Activated CD8-positive, alpha-beta T cell treated with anti-CD3 and anti-CD28 coated beads, Interleukin-2, amount 10 ng/mL, durations not matched to agents 7 days and 5 days (primary cell): ENCODE measurements at regions not wholly inside any gene's neighbourhood (a gene's known extent, or its start where the extent isn't known, plus 50 kb on each side); places are given as distances from the start of the nearest gene placed in this dataset.

Experiments used
- ATAC-seq: fragments of 150-1000 bp; cut with Tn5 transposase; one replicate; pipeline ENCODE4 v1.10.0; 2021; ENCODE audit warnings: moderate library complexity
- CTCF ChIA-PET: fragments of 350-600 bp; sonication (Branson Sonifier 250); formaldehyde crosslinking; loops from one replicate; lab custom pipeline; 2021; ENCODE audit warnings: antibody characterized with exemption; lab: Charles Lee
- POLR2A ChIA-PET: fragments of 350-600 bp; sonication (Branson Sonifier 250); formaldehyde crosslinking; loops from one replicate; lab custom pipeline; 2021; ENCODE audit warnings: antibody characterized with exemption; lab: Charles Lee
- DNase-seq: peaks from one replicate; pipeline ENCODE4 v3.0.0-alpha.2; 2020
- H3K27ac Mint-ChIP-seq: one replicate; pipeline ENCODE4 v1.8.0; 2021; ENCODE audit warnings: mild to moderate bottlenecking, mixed read lengths
- H3K27me3 Mint-ChIP-seq: one replicate; pipeline ENCODE4 v1.8.0; 2021; ENCODE audit warnings: low read depth, mixed read lengths
- H3K36me3 Mint-ChIP-seq: one replicate; pipeline ENCODE4 v1.8.0; 2021; ENCODE audit warnings: low read depth, mixed read lengths
- H3K4me1 Mint-ChIP-seq: one replicate; pipeline ENCODE4 v1.8.0; 2021; ENCODE audit warnings: low read depth, mixed read lengths
- H3K4me3 Mint-ChIP-seq: one replicate; pipeline ENCODE4 v1.8.0; 2021; ENCODE audit warnings: mild to moderate bottlenecking, mixed read lengths
- H3K9me3 Mint-ChIP-seq: one replicate; pipeline ENCODE4 v1.8.0; 2022; ENCODE audit warnings: mixed read lengths; ENCODE audit not compliant: insufficient read depth

- Mint-ChIP-seq H3K27me3 (no peaks in the 10 kb centered on the region), H3K36me3 (no peaks in the 10 kb centered on the region), H3K4me1 (no peaks in the 10 kb centered on the region), H3K9me3 (peaks cover 24% of the 10 kb centered on the region), H3K4me3 (no peak overlapping the region), H3K27ac (no peak overlapping the region)
- ChIA-PET CTCF (no interaction called here), POLR2A (no interaction called here)
- no peak for ATAC-seq
- DNase-seq: no peak
These were observed 1033.9 kb downstream of the TYW1 start for GRCh38 chr7:68030530-68030929.

GRCh38 chr7:68031180-68031943 lies 1034.7 kb downstream of the TYW1 start:
- ChIA-PET CTCF (no interaction called here), POLR2A (no interaction called here)
- H3K4me1 Mint-ChIP-seq: no peaks in the 10 kb centered on the region
- H3K27me3 Mint-ChIP-seq: no peaks in the 10 kb centered on the region
- H3K4me3 Mint-ChIP-seq: no peak overlapping the region
- H3K36me3 Mint-ChIP-seq: no peaks in the 10 kb centered on the region
- peaks cover 20% of the 10 kb centered on the region for H3K9me3 Mint-ChIP-seq
- no peak for ATAC-seq
- no peak overlapping the region for H3K27ac Mint-ChIP-seq
- no peak for DNase-seq

- Mint-ChIP-seq H3K27ac (no peak overlapping the region), H3K9me3 (peaks cover 14% of the 10 kb centered on the region), H3K27me3 (no peaks in the 10 kb centered on the region), H3K4me3 (no peak overlapping the region), H3K36me3 (no peaks in the 10 kb centered on the region), H3K4me1 (no peaks in the 10 kb centered on the region)
- CTCF ChIA-PET: no interaction called here
- no peak for ATAC-seq
- no peak for DNase-seq
- POLR2A ChIA-PET: no interaction called here
These were observed 1042.1 kb downstream of the TYW1 start for GRCh38 chr7:68038621-68039314.

GRCh38 chr7:68041554-68041953 lies 1044.9 kb downstream of the TYW1 start:
- ATAC-seq (no peak), DNase-seq (no peak)
- no peaks in the 10 kb centered on the region for H3K27me3 Mint-ChIP-seq
- H3K4me1 Mint-ChIP-seq: no peaks in the 10 kb centered on the region
- peaks cover 19% of the 10 kb centered on the region for H3K9me3 Mint-ChIP-seq
- ChIA-PET CTCF (no interaction called here), POLR2A (no interaction called here)
- H3K36me3 Mint-ChIP-seq: no peaks in the 10 kb centered on the region
- H3K27ac Mint-ChIP-seq: no peak overlapping the region
- H3K4me3 Mint-ChIP-seq: no peak overlapping the region

- no peak for DNase-seq
These were observed 1046.9 kb downstream of the TYW1 start for GRCh38 chr7:68043546-68043945.

GRCh38 chr7:68050627-68051026 lies 1054.0 kb downstream of the TYW1 start:
- Mint-ChIP-seq H3K27ac (no peak overlapping the region), H3K27me3 (no peaks in the 10 kb centered on the region), H3K36me3 (no peaks in the 10 kb centered on the region), H3K4me3 (no peak overlapping the region), H3K9me3 (peaks cover 3% of the 10 kb centered on the region), H3K4me1 (no peaks in the 10 kb centered on the region)
- ChIA-PET POLR2A (no interaction called here), CTCF (no interaction called here)
- ATAC-seq (no peak), DNase-seq (no peak)

More at GRCh38 chr7:68043546-68043945, 1046.9 kb downstream of the TYW1 start:
- Mint-ChIP-seq H3K27ac (no peak overlapping the region), H3K4me3 (no peak overlapping the region), H3K27me3 (no peaks in the 10 kb centered on the region), H3K36me3 (no peaks in the 10 kb centered on the region), H3K4me1 (no peaks in the 10 kb centered on the region), H3K9me3 (peaks cover 16% of the 10 kb centered on the region)
- CTCF ChIA-PET: no interaction called here
- no peak for ATAC-seq
- POLR2A ChIA-PET: no interaction called here

- H3K27ac Mint-ChIP-seq: no peak overlapping the region
- CTCF ChIA-PET: no interaction called here
These were observed 1061.4 kb downstream of the TYW1 start for GRCh38 chr7:68058014-68058413.

GRCh38 chr7:68063171-68063570 lies 1066.5 kb downstream of the TYW1 start:
- H3K4me1 Mint-ChIP-seq: no peaks in the 10 kb centered on the region
- no peaks in the 10 kb centered on the region for H3K36me3 Mint-ChIP-seq
- H3K27me3 Mint-ChIP-seq: no peaks in the 10 kb centered on the region
- CTCF ChIA-PET: no interaction called here
- H3K4me3 Mint-ChIP-seq: no peak overlapping the region
- H3K27ac Mint-ChIP-seq: no peak overlapping the region
- POLR2A ChIA-PET: no interaction called here
- DNase-seq (no peak), ATAC-seq (no peak)
- H3K9me3 Mint-ChIP-seq: peaks cover 10% of the 10 kb centered on the region

More at GRCh38 chr7:68058014-68058413, 1061.4 kb downstream of the TYW1 start:
- Mint-ChIP-seq H3K4me1 (no peaks in the 10 kb centered on the region), H3K9me3 (peaks cover 3% of the 10 kb centered on the region), H3K27me3 (no peaks in the 10 kb centered on the region), H3K4me3 (no peak overlapping the region), H3K36me3 (no peaks in the 10 kb centered on the region)
- DNase-seq: no peak
- no peak for ATAC-seq
- POLR2A ChIA-PET: interaction anchor here (1.1 kb wide), 1 partner anchor 21 kb away, joined by 3 read pairs; no protein-coding TSS in a partner anchor

- Mint-ChIP-seq H3K36me3 (no peaks in the 10 kb centered on the region), H3K9me3 (peaks cover 16% of the 10 kb centered on the region), H3K4me3 (no peak overlapping the region), H3K27ac (no peak overlapping the region), H3K27me3 (no peaks in the 10 kb centered on the region), H3K4me1 (no peaks in the 10 kb centered on the region)
- no peak for ATAC-seq
- ChIA-PET POLR2A (no interaction called here), CTCF (no interaction called here)
- no peak for DNase-seq
These were observed 1068.9 kb downstream of the TYW1 start for GRCh38 chr7:68065581-68065980.

GRCh38 chr7:68067845-68068244 lies 1071.2 kb downstream of the TYW1 start:
- Mint-ChIP-seq H3K27me3 (no peaks in the 10 kb centered on the region), H3K4me3 (no peak overlapping the region), H3K9me3 (peaks cover 17% of the 10 kb centered on the region), H3K36me3 (no peaks in the 10 kb centered on the region), H3K27ac (no peak overlapping the region), H3K4me1 (no peaks in the 10 kb centered on the region)
- ATAC-seq (no peak), DNase-seq (no peak)
- CTCF ChIA-PET: no interaction called here
- POLR2A ChIA-PET: no interaction called here

GRCh38 chr7:68070992-68071391 lies 1074.4 kb downstream of the TYW1 start:
- Mint-ChIP-seq H3K9me3 (peaks cover 18% of the 10 kb centered on the region), H3K36me3 (no peaks in the 10 kb centered on the region), H3K27ac (no peak overlapping the region), H3K4me1 (no peaks in the 10 kb centered on the region), H3K27me3 (no peaks in the 10 kb centered on the region), H3K4me3 (no peak overlapping the region)
- CTCF ChIA-PET: no interaction called here
- no peak for ATAC-seq
- POLR2A ChIA-PET: no interaction called here
- no peak for DNase-seq

GRCh38 chr7:68073701-68074100 lies 1077.1 kb downstream of the TYW1 start:
- H3K4me1 Mint-ChIP-seq: no peaks in the 10 kb centered on the region
- DNase-seq: no peak
- H3K27me3 Mint-ChIP-seq: no peaks in the 10 kb centered on the region
- ChIA-PET POLR2A (no interaction called here), CTCF (no interaction called here)
- H3K27ac Mint-ChIP-seq: no peak overlapping the region
- H3K4me3 Mint-ChIP-seq: no peak overlapping the region
- peaks cover 23% of the 10 kb centered on the region for H3K9me3 Mint-ChIP-seq
- ATAC-seq: no peak
- no peaks in the 10 kb centered on the region for H3K36me3 Mint-ChIP-seq
